ENCODE measurements at regions not wholly inside any gene's neighbourhood (a gene's known extent, or its start where the extent isn't known, plus 50 kb on each side); places are given as distances from the start of the nearest gene placed in this dataset.

GRCh38 chr7:51452694-51453093 is 136.1 kb upstream of the COBL start:
- intact Hi-C loops (cut with DNase I; ENCODE audit: low total_unique reads) = no loop called here
- DNase-seq = no peak
- no peaks in the 10 kb centered on the region for H3K9me3 ChIP-seq
- no peaks in the 10 kb centered on the region for H3K27me3 ChIP-seq
- in situ Hi-C loops (cut with MboI; ENCODE audit: low pct_ligation_motif_present in 1 of 4, low pct_unique_long_range_greater_than_20kb in 1 of 4, low sequenced_read_pairs in 3 of 4) = no loop called here
- no peak overlapping the region for H3K27ac ChIP-seq
- 92 to 100% methylated on average over 1 of the region's 1 CpG for WGBS, 2 donors (ENCODE audit: low coverage in 1 of 2)
- no peaks in the 10 kb centered on the region for H3K36me3 ChIP-seq
- no peaks in the 10 kb centered on the region for H3K4me1 ChIP-seq
- no peak overlapping the region for H3K4me3 ChIP-seq
- TF ChIP-seq, protein P1, sequence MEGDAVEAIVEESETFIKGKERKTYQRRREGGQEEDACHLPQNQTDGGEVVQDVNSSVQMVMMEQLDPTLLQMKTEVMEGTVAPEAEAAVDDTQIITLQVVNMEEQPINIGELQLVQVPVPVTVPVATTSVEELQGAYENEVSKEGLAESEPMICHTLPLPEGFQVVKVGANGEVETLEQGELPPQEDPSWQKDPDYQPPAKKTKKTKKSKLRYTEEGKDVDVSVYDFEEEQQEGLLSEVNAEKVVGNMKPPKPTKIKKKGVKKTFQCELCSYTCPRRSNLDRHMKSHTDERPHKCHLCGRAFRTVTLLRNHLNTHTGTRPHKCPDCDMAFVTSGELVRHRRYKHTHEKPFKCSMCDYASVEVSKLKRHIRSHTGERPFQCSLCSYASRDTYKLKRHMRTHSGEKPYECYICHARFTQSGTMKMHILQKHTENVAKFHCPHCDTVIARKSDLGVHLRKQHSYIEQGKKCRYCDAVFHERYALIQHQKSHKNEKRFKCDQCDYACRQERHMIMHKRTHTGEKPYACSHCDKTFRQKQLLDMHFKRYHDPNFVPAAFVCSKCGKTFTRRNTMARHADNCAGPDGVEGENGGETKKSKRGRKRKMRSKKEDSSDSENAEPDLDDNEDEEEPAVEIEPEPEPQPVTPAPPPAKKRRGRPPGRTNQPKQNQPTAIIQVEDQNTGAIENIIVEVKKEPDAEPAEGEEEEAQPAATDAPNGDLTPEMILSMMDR (IDR thresholded peaks at IDR 0.05) = no peak
- TF ChIP-seq POLR2A (IDR thresholded peaks at IDR 0.05) (no peak), EP300 (IDR thresholded peaks at IDR 0.05; ENCODE audit: low read depth) (no peak), POLR2AphosphoS5 (IDR thresholded peaks at IDR 0.05) (no peak)

- H3K27me3 ChIP-seq = no peaks in the 10 kb centered on the region
- no peak overlapping the region for H3K4me3 ChIP-seq
- WGBS, 2 donors (ENCODE audit: low coverage in 1 of 2) = 77 to 100% methylated on average over 1 to 10 of the region's 10 CpGs
- no peaks in the 10 kb centered on the region for H3K9me3 ChIP-seq
- H3K27ac ChIP-seq = no peak overlapping the region
- no peaks in the 10 kb centered on the region for H3K36me3 ChIP-seq
- intact Hi-C loops (cut with DNase I; ENCODE audit: low total_unique reads) = no loop called here
- in situ Hi-C loops (cut with MboI; ENCODE audit: low pct_ligation_motif_present in 1 of 4, low pct_unique_long_range_greater_than_20kb in 1 of 4, low sequenced_read_pairs in 3 of 4) = no loop called here
- TF ChIP-seq POLR2A (IDR thresholded peaks at IDR 0.05) = no peak
- TF ChIP-seq POLR2AphosphoS5 (IDR thresholded peaks at IDR 0.05) = no peak
- TF ChIP-seq, protein P1 (IDR thresholded peaks at IDR 0.05) = no peak
- no peak for TF ChIP-seq EP300 (IDR thresholded peaks at IDR 0.05; ENCODE audit: low read depth)
- no peak for DNase-seq
- H3K4me1 ChIP-seq = no peaks in the 10 kb centered on the region
Observed at GRCh38 chr7:51451751-51452476, 135.3 kb upstream of the COBL start.

DNA sequence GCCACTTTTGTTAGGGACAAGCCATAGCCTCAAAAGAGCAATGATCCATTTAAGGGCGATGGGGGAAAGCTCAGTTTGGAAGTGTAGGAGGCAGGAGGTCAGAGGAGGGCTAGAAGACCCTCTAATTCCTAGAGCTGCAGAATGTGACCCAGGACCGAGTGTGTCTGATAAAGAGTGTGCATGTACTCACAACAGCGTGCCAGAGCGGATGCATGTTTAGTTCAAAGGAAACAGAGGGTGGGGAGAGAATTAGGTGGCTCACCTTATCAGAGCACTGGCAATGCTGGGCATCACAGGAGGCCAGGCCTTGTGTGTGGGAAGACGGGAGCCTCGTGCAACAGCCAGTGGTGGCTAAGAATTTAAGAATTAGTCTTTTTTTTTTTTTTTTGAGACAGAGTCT is 133.9 kb upstream of the COBL start:
- in situ Hi-C loops (cut with MboI; ENCODE audit: low pct_ligation_motif_present in 1 of 4, low pct_unique_long_range_greater_than_20kb in 1 of 4, low sequenced_read_pairs in 3 of 4) = no loop called here
- intact Hi-C loops (cut with DNase I; ENCODE audit: low total_unique reads) = no loop called here
- H3K9me3 ChIP-seq = no peaks in the 10 kb centered on the region
- WGBS, 2 donors (ENCODE audit: low coverage in 1 of 2) = 87 to 88% methylated on average over 5 to 6 of the region's 6 CpGs
- TF ChIP-seq EP300 (IDR thresholded peaks at IDR 0.05; ENCODE audit: low read depth) (no peak), POLR2A (IDR thresholded peaks at IDR 0.05) (no peak), POLR2AphosphoS5 (IDR thresholded peaks at IDR 0.05) (no peak)
- TF ChIP-seq, protein P1 (IDR thresholded peaks at IDR 0.05) = no peak
- no peak overlapping the region for H3K4me3 ChIP-seq
- no peaks in the 10 kb centered on the region for H3K36me3 ChIP-seq
- no peak for DNase-seq
- no peaks in the 10 kb centered on the region for H3K27me3 ChIP-seq
- H3K4me1 ChIP-seq = no peaks in the 10 kb centered on the region
- H3K27ac ChIP-seq = no peak overlapping the region

GRCh38 chr7:51446785-51447184 is 130.2 kb upstream of the COBL start:
- H3K9me3 ChIP-seq = peaks cover 0 to 8% of the 10 kb centered on the region in 2 donors
- 53 to 78% methylated on average over 3 to 5 of the region's 5 CpGs for WGBS, 2 donors (ENCODE audit: low coverage in 1 of 2)
- H3K4me1 ChIP-seq = no peaks in the 10 kb centered on the region
- H3K36me3 ChIP-seq = no peaks in the 10 kb centered on the region
- no peak for DNase-seq
- intact Hi-C loops (cut with DNase I; ENCODE audit: low total_unique reads) = no loop called here
- H3K27me3 ChIP-seq = no peaks in the 10 kb centered on the region
- no peak for TF ChIP-seq POLR2A (IDR thresholded peaks at IDR 0.05)
- no peak for TF ChIP-seq EP300 (IDR thresholded peaks at IDR 0.05; ENCODE audit: low read depth)
- TF ChIP-seq POLR2AphosphoS5 (IDR thresholded peaks at IDR 0.05) = no peak
- TF ChIP-seq, protein P1 (IDR thresholded peaks at IDR 0.05) = no peak
- in situ Hi-C loops (cut with MboI; ENCODE audit: low pct_ligation_motif_present in 1 of 4, low pct_unique_long_range_greater_than_20kb in 1 of 4, low sequenced_read_pairs in 3 of 4) = loop anchor here in 1 of 4 donors (25.0 kb wide), 1 partner anchor 816 kb away; no protein-coding TSS in a partner anchor
- no peak overlapping the region for H3K27ac ChIP-seq
- no peak overlapping the region for H3K4me3 ChIP-seq
